ENCODE measurements at regions not wholly inside any gene's neighbourhood (a gene's known extent, or its start where the extent isn't known, plus 50 kb on each side); places are given as distances from the start of the nearest gene placed in this dataset.
"Not testable (repeated sequence)": the region's sequence is repeated elsewhere in the genome, so short reads cannot be mapped to it uniquely, and the experiment has no call there.

DNA sequence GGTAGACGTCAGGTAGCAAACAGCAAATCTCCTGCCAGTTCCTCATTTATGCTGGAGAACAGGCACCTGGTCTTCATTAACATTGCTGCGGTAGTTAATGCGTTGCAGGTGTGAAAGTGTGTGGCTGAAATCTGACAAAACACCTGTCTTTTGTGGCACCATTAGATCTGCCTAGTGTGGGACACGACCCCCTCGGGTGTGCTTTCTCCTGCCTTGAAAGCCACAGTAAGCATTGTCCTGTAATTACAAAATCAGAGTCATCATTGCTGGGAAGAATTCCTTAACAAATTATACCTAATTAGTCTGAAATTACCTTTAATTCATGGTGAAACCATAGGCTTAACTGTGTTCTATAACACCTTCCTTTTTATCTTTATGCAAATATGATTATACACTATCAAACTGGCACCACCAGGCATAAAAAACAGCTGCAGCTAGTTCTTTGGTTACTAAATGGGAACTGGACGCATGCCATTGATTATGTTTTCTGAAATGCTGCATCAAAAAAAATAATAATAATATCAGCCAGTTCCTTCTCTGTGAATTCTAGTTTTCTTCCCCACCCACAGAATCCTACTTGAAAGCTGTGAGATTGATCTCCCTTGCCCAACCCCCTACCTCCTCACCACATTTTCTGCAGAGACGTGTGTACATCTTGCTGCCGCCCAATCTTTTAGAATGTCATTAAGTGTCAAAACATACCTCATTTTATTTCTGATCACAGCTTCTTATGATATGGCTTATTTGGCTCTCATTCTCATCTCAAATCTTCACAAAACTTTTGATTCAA lies 374.0 kb downstream of the NFIB start:
- peak; percentile 86 for DNase-seq

DNA sequence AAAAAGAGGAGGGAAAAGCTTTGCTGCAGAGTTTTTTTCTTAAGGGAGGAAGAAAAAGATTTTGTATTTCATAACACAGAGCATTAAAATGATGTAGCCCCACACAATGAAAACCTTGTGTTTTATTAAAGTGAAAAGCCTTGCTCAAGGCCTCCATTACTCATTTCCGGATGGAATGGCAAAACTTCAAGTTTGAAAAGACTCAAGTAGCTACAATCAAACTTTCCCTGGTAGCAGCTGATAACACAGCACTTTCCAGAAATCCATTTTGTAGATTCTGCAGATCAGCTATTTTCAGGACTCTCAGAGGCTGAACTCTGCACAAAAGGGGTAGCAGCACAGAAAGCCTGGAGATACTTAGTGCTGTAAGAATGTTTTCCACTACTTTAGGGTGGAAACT lies 374.8 kb downstream of the NFIB start:
- DNase-seq: peak; percentile 62

GRCh38 chr9:13934416-13934815 lies 379.5 kb downstream of the NFIB start:
- peak; percentile 79 for DNase-seq

DNA sequence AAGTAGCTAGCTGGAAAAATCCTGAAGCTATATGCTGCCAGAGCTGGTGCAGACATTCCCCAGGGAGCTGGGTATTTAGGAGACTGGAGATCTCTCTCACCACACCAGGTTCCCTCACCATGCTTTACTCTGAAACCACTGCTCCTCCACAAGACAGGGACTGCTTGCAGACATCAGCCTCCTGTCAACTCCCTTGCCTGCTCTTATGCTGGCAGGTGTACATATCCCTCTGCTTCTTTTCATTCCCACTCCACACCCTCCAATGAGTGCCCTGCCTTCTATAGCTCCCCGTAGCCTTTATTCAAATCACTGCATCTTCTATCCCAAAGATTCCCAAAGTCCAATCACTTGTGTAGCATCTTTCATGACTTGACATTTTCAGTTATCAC lies 380.7 kb downstream of the NFIB start:
- DNase-seq: no peak

GRCh38 chr9:13932528-13933267 lies 381.2 kb downstream of the NFIB start:
- no peak for DNase-seq

DNA sequence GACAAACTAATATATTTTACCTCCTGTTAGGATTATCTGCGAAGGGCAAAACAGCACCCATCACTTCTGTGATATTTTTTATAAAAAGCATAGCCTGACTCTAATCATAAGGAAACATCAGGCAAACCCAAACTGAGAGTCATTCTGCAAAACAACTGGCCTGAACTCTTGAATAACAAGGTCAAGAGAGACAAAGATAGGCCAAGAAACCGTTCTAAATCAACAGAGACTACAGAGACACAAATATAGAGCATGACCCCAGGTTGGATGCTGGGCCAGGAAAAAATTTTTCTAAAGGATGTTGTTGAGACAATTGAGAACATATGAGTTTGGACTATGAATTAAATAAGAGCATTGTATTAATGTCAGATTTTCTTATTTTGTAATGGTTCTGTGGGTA lies 384.9 kb downstream of the NFIB start:
- no peak for DNase-seq

GRCh38 chr9:13923381-13923780 lies 390.6 kb downstream of the NFIB start:
- no peak for DNase-seq

DNA sequence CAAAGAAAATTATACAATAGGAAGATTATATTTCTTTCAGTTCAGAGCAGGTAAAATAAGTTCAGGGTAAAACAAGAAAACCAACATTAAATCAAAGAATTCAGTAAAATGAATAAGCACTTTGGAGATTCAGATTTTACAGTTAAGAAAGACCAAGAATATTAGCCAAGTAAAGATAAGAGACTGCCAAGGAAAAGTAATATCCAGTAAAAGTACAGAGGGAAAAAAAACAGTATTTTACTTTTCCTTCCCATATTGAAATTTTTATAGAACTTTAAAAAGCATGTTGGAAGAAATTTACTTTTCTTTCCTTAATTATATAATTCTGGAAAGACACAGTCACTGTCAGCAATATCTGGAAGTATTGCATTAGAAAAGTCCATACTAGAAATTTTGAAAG lies 393.4 kb downstream of the NFIB start:
- no peak for DNase-seq

GRCh38 chr9:13919401-13919800 lies 394.5 kb downstream of the NFIB start:
- no peak for DNase-seq

DNA sequence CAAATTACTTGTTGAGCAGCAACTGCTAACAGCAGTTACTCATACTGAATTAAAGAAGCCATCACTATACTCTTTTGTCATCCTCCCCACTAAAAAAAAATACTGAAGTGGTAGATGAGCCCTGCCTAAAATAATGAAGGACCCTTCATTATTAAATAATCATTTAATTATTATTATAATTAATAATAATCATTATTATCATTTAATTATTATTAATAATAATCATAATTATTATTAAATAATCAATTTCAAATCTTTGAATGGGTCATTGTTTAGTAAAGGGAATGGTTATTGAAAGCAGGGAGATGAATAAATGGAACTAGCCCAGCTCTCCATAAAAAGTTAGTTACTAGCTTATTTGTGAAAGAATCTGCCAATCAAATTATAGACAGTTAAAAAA lies 396.4 kb downstream of the NFIB start:
- no peak for DNase-seq

GRCh38 chr9:13915591-13916301 lies 398.2 kb downstream of the NFIB start:
- DNase-seq: no peak

- DNase-seq: no peak
Observed at GRCh38 chr9:13915131-13915530, 398.8 kb downstream of the NFIB start.

- DNase-seq: no peak
Observed at GRCh38 chr9:13911473-13911872, 402.5 kb downstream of the NFIB start.

DNA sequence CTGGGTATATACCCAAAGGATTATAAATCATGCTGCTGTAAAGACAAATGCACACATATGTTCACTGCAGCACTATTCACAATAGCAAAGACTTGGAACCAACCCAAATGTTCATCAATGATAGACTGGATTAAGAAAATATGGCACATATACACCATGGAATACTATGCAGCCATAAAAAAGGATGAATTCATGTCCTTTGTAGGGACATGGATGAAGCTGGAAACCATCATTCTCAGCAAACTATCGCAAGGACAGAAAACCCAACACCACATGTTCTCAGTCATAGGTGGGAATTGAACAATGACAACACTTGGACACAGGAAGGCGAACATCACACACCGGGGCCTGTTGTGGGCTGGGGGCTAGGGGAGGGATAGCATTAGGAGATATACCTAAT lies 406.1 kb downstream of the NFIB start:
- not testable (repeated sequence) for DNase-seq

DNA sequence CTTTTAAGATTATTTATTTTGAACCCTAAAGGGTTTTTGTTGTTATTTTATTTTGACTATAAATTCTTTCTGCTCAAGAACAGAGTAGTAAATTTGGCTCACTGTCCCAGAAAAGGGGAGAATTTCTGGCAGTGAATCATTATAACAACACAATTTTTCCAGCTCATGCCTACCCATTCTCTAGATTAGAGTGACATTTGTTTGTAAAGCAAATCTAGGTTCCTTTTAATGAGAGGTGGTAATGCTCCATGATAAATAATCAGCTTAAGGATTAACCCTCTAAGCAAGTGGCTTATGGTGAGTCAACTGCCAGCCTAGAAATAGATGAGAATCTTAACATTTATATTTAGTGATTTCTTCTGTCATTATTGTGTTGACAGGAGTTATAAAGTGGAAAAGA lies 409.2 kb downstream of the NFIB start:
- DNase-seq: no peak

GRCh38 chr9:13904311-13904710 lies 409.6 kb downstream of the NFIB start:
- DNase-seq: no peak

DNA sequence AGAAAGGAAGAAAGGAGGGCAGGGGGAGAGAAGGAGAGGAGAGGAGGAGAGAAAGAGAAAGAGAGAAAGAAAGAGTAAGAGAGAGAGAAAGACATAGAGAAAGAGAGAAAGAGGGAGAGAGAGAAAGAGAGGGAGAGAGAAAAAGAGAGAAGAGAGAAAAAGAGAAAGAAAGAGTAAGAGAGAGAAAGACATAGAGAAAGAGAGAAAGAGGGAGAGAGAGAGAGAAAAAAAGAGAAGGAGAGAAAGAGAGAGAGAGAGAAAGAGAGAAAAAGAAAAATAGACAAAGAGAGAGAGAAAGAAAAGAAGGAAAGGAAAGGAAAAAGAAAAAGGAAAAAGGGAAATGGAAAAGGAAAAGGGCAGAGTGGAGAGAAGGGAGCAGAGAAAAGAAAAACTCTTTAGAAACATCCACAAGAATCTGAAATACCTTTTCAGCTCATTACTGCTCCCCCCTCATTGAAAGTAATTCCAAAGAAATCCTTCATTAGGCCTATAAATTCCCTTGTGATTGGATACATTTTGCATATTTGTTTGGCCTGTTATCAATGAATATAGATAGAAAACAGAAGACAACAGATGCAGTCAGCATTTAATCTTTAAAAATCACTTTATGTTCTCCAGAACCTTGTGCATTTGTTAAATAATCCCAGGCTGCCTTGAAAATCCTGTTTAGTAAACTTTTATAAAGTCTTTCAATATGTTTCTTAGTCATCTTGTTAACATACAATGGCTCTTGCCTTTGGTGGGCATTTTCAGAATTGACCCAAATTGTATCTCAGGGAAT lies 411.5 kb downstream of the NFIB start:
- no peak for DNase-seq

- DNase-seq: no peak
Observed at GRCh38 chr9:13901176-13901575, 412.8 kb downstream of the NFIB start.

DNA sequence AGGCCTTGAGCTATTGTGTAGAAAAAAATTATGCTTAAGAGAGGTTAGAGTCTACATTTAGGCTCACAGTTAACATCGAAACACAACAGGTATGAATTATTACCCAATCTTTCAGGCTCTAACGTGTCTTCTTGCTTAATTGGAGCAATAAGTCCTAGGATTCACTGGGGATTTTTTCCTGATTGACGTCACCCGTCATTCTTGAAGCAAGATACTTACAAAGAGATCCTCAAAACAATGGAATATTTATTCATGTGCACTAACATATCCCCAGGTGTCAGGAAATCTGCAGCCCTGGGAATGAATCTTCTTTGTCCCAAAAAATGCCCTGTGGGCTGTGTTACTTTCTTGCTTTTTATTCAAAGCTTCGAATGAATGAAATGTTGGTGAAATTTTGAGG lies 413.5 kb downstream of the NFIB start:
- DNase-seq: no peak

DNA sequence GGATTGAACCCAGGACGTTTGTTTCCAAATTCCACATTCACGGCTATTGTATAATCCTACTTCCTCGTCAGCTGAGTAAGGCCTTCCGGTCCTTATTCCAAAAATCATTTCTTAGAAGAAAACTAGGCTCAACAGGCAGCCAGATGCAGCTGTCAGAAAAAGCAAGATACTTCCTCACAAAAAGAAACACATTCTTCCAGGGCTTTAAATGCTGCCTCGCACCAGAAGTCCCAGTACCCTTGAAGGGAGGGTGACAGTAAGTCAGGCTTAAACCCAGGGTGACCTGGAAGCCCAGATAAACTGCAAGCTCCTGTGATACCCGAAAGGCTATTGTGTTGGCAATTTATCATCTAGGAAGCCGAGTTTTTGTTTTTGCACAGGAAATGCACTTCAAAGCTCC lies 414.0 kb downstream of the NFIB start:
- no peak for DNase-seq

DNA sequence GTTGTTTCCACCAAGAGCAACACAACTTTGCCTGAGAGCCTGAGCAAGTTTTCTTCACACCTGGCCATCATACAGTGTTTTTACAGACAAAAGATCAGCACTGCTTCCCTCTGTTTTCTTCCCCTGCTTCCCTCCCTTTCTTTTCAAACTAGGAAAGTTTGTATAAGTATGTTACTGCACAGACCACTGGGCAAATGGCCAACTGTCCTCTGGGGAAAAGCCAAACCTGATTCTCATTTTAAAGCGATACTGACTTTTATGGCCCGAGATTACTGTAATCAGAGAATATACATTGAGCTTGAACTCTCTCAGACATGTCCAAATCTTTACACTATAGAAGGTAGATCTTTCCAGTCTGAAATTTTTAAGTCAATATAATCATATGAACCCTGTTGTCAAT lies 415.0 kb downstream of the NFIB start:
- DNase-seq: no peak

DNA sequence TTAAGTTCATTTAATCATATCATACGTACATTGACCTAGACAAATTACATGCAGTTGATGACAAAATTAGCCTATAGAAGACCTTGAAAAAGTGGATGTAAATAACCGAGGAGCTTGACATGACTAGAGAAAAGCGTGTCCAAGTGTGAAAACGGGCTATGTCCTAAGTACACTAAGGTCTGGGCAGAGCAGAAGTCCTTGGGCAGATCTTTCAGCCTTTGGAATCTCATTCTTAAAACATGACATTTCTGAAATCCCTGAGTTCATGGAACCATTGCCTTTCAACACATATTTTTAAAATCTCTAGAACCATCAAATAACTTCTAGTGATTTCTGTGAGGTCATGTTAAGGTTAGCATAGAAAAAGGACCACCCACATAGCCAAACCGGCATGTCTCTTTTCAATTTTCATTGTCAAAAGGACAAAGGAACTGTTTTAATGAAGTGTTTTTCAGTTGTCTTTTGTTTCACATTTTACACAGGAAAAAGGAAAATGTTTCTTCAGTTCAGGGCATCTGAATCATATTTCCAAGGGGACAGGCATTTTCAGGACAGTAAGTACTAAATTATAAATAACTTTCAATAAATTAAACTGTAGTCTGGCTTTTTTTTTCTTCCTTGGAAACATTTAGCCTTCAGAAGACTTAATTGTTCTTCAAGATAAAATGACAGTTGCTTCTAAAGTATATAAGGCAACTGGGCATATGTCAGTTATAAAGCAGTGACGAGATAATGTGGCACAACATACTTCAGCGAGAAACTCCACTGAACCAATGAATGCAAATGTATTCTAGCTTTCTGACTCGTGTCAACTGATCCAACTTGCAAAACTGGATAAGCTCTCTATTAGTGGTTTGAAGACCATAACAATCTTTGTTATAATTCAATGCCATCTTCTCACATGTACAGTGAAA lies 416.8 kb downstream of the NFIB start:
- no peak for DNase-seq

Measured in NCI-H748 treated with DMSO at 0.1 percent for 48 hours (cell line).